NAMALWA (cell line): ENCODE measurements at regions not wholly inside any gene's neighbourhood (a gene's known extent, or its start where the extent isn't known, plus 50 kb on each side); places are given as distances from the start of the nearest gene placed in this dataset.
A peak's percentile ranks its signal among the peaks of the same experiment; 100 is the strongest.
"Not testable (repeated sequence)": the region's sequence is repeated elsewhere in the genome, so short reads cannot be mapped to it uniquely, and the experiment has no call there.

Source experiments
- DNase-seq: peaks from one replicate; pipeline ENCODE4 v3.0.0-alpha.2; 2015; ENCODE audit warnings: low spot score

GRCh38 chr7:36037121-36037662 is 115.9 kb upstream of the EEPD1 start:
- no peak for DNase-seq

- DNase-seq: no peak
Measured at GRCh38 chr7:36038063-36038721, 114.9 kb upstream of the EEPD1 start.

GRCh38 chr7:36039243-36039642 is 113.8 kb upstream of the EEPD1 start:
- no peak for DNase-seq

GRCh38 chr7:36039671-36040070 is 113.4 kb upstream of the EEPD1 start:
- no peak for DNase-seq

- DNase-seq: no peak
Measured at GRCh38 chr7:36040679-36041078, 112.4 kb upstream of the EEPD1 start.

GRCh38 chr7:36044101-36044892 is 108.8 kb upstream of the EEPD1 start:
- DNase-seq: no peak

- no peak for DNase-seq
Measured at GRCh38 chr7:36045326-36045725, 107.7 kb upstream of the EEPD1 start.

- no peak for DNase-seq
Measured at GRCh38 chr7:36045830-36046341, 107.2 kb upstream of the EEPD1 start.

GRCh38 chr7:36047091-36047658 is 105.9 kb upstream of the EEPD1 start:
- peak; percentile 32 for DNase-seq

GRCh38 chr7:36048141-36048901 is 104.7 kb upstream of the EEPD1 start:
- no peak for DNase-seq

- DNase-seq: no peak
Measured at GRCh38 chr7:36048902-36049240, 104.2 kb upstream of the EEPD1 start.

- no peak for DNase-seq
Measured at GRCh38 chr7:36051501-36051900, 101.6 kb upstream of the EEPD1 start.

GRCh38 chr7:36053589-36053988 is 99.5 kb upstream of the EEPD1 start:
- DNase-seq: no peak

- DNase-seq: no peak
Measured at GRCh38 chr7:36054637-36055036, 98.4 kb upstream of the EEPD1 start.

- DNase-seq: no peak
Measured at GRCh38 chr7:36055207-36055606, 97.8 kb upstream of the EEPD1 start.

GRCh38 chr7:36057323-36057722 is 95.7 kb upstream of the EEPD1 start:
- DNase-seq: no peak

GRCh38 chr7:36058020-36058592 is 94.9 kb upstream of the EEPD1 start:
- no peak for DNase-seq

GRCh38 chr7:36060388-36060787 is 92.7 kb upstream of the EEPD1 start:
- not testable (repeated sequence) for DNase-seq

GRCh38 chr7:36062154-36062815 is 90.8 kb upstream of the EEPD1 start:
- DNase-seq: no peak

- DNase-seq: no peak
Measured at GRCh38 chr7:36064676-36065075, 88.4 kb upstream of the EEPD1 start.
